Hindlimb muscle (tissue), 1 donor: ENCODE measurements at regions not wholly inside any gene's neighbourhood (a gene's known extent, or its start where the extent isn't known, plus 50 kb on each side); places are given as distances from the start of the nearest gene placed in this dataset.
"Not testable (repeated sequence)": the region's sequence is repeated elsewhere in the genome, so short reads cannot be mapped to it uniquely, and the experiment has no call there.

ENCODE experiments used
- DNase-seq: peaks from one replicate; pipeline ENCODE4 v3.0.0-alpha.2; 2013

- no peak for DNase-seq
Measured at GRCh38 chr16:60100371-60100770, 1366.3 kb upstream of the GOT2 start.

GRCh38 chr16:60091529-60091928 is 1357.4 kb upstream of the GOT2 start:
- no peak for DNase-seq

- no peak for DNase-seq
Measured at GRCh38 chr16:60091071-60091470, 1357.0 kb upstream of the GOT2 start.

- no peak for DNase-seq
Measured at GRCh38 chr16:60087530-60087929, 1353.4 kb upstream of the GOT2 start.

GRCh38 chr16:60078819-60079218 is 1344.7 kb upstream of the GOT2 start:
- DNase-seq, result not testable (repeated sequence)

- no peak for DNase-seq
Measured at GRCh38 chr16:60077861-60078260, 1343.7 kb upstream of the GOT2 start.

- no peak for DNase-seq
Measured at GRCh38 chr16:60074378-60074777, 1340.3 kb upstream of the GOT2 start.

GRCh38 chr16:60073376-60073775 is 1339.3 kb upstream of the GOT2 start:
- DNase-seq, result no peak

GRCh38 chr16:60064026-60064425 is 1329.9 kb upstream of the GOT2 start:
- no peak for DNase-seq

- peak; percentile 16 for DNase-seq
Measured at GRCh38 chr16:60061396-60061795, 1327.3 kb upstream of the GOT2 start.

- DNase-seq, result peak; percentile 4
Measured at GRCh38 chr16:60060731-60061130, 1326.6 kb upstream of the GOT2 start.

GRCh38 chr16:60059141-60059540 is 1325.0 kb upstream of the GOT2 start:
- no peak for DNase-seq

GRCh38 chr16:60041671-60042070 is 1307.6 kb upstream of the GOT2 start:
- no peak for DNase-seq

- peak; percentile 1 for DNase-seq
Measured at GRCh38 chr16:60031740-60032139, 1297.6 kb upstream of the GOT2 start.

GRCh38 chr16:60027351-60027750 is 1293.2 kb upstream of the GOT2 start:
- no peak for DNase-seq

GRCh38 chr16:60013076-60013475 is 1279.0 kb upstream of the GOT2 start:
- DNase-seq, result no peak

- DNase-seq, result no peak
Measured at GRCh38 chr16:60001523-60001922, 1267.4 kb upstream of the GOT2 start.

GRCh38 chr16:59997706-59998105 is 1263.6 kb upstream of the GOT2 start:
- DNase-seq, result no peak

GRCh38 chr16:59993101-59993500 is 1259.0 kb upstream of the GOT2 start:
- no peak for DNase-seq

GRCh38 chr16:59991171-59991570 is 1257.1 kb upstream of the GOT2 start:
- no peak for DNase-seq

GRCh38 chr16:59988591-59988990 is 1254.5 kb upstream of the GOT2 start:
- no peak for DNase-seq

GRCh38 chr16:59975953-59976352 is 1241.8 kb upstream of the GOT2 start:
- DNase-seq, result no peak

- DNase-seq, result no peak
Measured at GRCh38 chr16:59973966-59974365, 1239.8 kb upstream of the GOT2 start.

GRCh38 chr16:59971264-59971663 is 1237.1 kb upstream of the GOT2 start:
- DNase-seq, result no peak

GRCh38 chr16:59964232-59964924 is 1230.3 kb upstream of the GOT2 start:
- no peak for DNase-seq
